Cardiac septum (tissue), 1 donor: ENCODE measurements at regions not wholly inside any gene's neighbourhood (a gene's known extent, or its start where the extent isn't known, plus 50 kb on each side); places are given as distances from the start of the nearest gene placed in this dataset.

ENCODE experiments used
- DNase-seq: peaks from one replicate; pipeline ENCODE4 v3.0.0-alpha.2; 2020; ENCODE audit warnings: low spot score
- intact Hi-C: fragments of 100-400 bp; cut with DNase I; formaldehyde crosslinking; loops from one replicate; pipeline ENCODE4 v1.14.0; 2022
- donor health status: DM: no; HTN: no; CAD: no.

GRCh38 chr9:129513282-129513681, 107.6 kb downstream of the C9orf50 start:
- no peak for DNase-seq
- intact Hi-C loops: no loop called here

- DNase-seq: peak; percentile 53
- intact Hi-C loops: no loop called here
These were observed 109.5 kb downstream of the C9orf50 start for GRCh38 chr9:129511285-129511900.

- intact Hi-C loops: no loop called here
- peak; percentile 1 for DNase-seq
These were observed 111.4 kb downstream of the C9orf50 start for GRCh38 chr9:129509533-129509928.

GRCh38 chr9:129507805-129508204, 113.1 kb downstream of the C9orf50 start:
- peak; percentile 3 for DNase-seq
- intact Hi-C loops: no loop called here

- intact Hi-C loops: no loop called here
- no peak for DNase-seq
These were observed 114.0 kb downstream of the C9orf50 start for GRCh38 chr9:129506892-129507291.

- peak; percentile 63 for DNase-seq
These were observed 114.9 kb downstream of the C9orf50 start for GRCh38 chr9:129506041-129506440.

GRCh38 chr9:129505270-129505902, 115.5 kb downstream of the C9orf50 start:
- DNase-seq: peak; percentile 68
- intact Hi-C loops: loop anchor here (2.0 kb wide), 1 partner anchor 41 kb away; no protein-coding TSS in a partner anchor

More at GRCh38 chr9:129506041-129506440, 114.9 kb downstream of the C9orf50 start:
- intact Hi-C loops: no loop called here

- DNase-seq: no peak
- intact Hi-C loops: loop anchor here (2.0 kb wide), 1 partner anchor 42 kb away; no protein-coding TSS in a partner anchor
These were observed 116.5 kb downstream of the C9orf50 start for GRCh38 chr9:129504404-129504803.

GRCh38 chr9:129501771-129502319, 119.1 kb downstream of the C9orf50 start:
- DNase-seq: peak; percentile 46
- intact Hi-C loops: no loop called here

GRCh38 chr9:129500863-129501770, 119.8 kb downstream of the C9orf50 start:
- intact Hi-C loops: no loop called here
- peak; percentile 71 for DNase-seq

- intact Hi-C loops: no loop called here
- DNase-seq: no peak
These were observed 120.6 kb downstream of the C9orf50 start for GRCh38 chr9:129500161-129500862.

- intact Hi-C loops: no loop called here
- DNase-seq: no peak
These were observed 122.2 kb downstream of the C9orf50 start for GRCh38 chr9:129498451-129499384.

GRCh38 chr9:129497813-129498450, 123.0 kb downstream of the C9orf50 start:
- no peak for DNase-seq
- intact Hi-C loops: loop anchor here (1.0 to 2.0 kb wide), 3 partner anchors 40 to 323 kb away; no protein-coding TSS in a partner anchor

GRCh38 chr9:129497005-129497812, 123.7 kb downstream of the C9orf50 start:
- intact Hi-C loops: loop anchor here (1.0 to 2.0 kb wide), 3 partner anchors 39 to 322 kb away; no protein-coding TSS in a partner anchor
- DNase-seq: no peak

GRCh38 chr9:129496473-129497004, 124.4 kb downstream of the C9orf50 start:
- peak; percentile 97 for DNase-seq
- intact Hi-C loops: loop anchor here (1.0 to 2.0 kb wide), 4 partner anchors 38 to 355 kb away; no protein-coding TSS in a partner anchor
